Activated CD4-positive, alpha-beta T cell treated with anti-CD3 and anti-CD28 coated beads, Interleukin-2, amount 10 ng/mL, durations not matched to agents 7 days and 5 days (primary cell): ENCODE measurements at regions not wholly inside any gene's neighbourhood (a gene's known extent, or its start where the extent isn't known, plus 50 kb on each side); places are given as distances from the start of the nearest gene placed in this dataset.

Experiments
- CTCF ChIA-PET: fragments of 350-600 bp; sonication (Branson Sonifier 250); formaldehyde crosslinking; loops from one replicate; lab custom pipeline; 2021; ENCODE audit warnings: antibody characterized with exemption; lab: Charles Lee
- POLR2A ChIA-PET: fragments of 350-600 bp; sonication (Branson Sonifier 250); formaldehyde crosslinking; loops from one replicate; lab custom pipeline; 2021; ENCODE audit warnings: antibody characterized with exemption; lab: Charles Lee
- DNase-seq: peaks from one replicate; pipeline ENCODE4 v3.0.0-alpha.2; 2020
- H3K27ac Mint-ChIP-seq: one replicate; pipeline ENCODE4 v1.8.0; 2021; ENCODE audit warnings: mild to moderate bottlenecking, moderate library complexity, mixed read lengths
- H3K27me3 Mint-ChIP-seq: one replicate; pipeline ENCODE4 v1.8.0; 2021; ENCODE audit warnings: mixed read lengths
- H3K36me3 Mint-ChIP-seq: one replicate; pipeline ENCODE4 v1.8.0; 2021; ENCODE audit warnings: low read depth, mixed read lengths
- H3K4me1 Mint-ChIP-seq: one replicate; pipeline ENCODE4 v1.8.0; 2021; ENCODE audit warnings: mixed read lengths
- H3K4me3 Mint-ChIP-seq: one replicate; pipeline ENCODE4 v1.8.0; 2021; ENCODE audit warnings: mild to moderate bottlenecking, moderate library complexity, mixed read lengths
- H3K9me3 Mint-ChIP-seq: one replicate; pipeline ENCODE4 v1.8.0; 2021; ENCODE audit warnings: mixed read lengths

DNA sequence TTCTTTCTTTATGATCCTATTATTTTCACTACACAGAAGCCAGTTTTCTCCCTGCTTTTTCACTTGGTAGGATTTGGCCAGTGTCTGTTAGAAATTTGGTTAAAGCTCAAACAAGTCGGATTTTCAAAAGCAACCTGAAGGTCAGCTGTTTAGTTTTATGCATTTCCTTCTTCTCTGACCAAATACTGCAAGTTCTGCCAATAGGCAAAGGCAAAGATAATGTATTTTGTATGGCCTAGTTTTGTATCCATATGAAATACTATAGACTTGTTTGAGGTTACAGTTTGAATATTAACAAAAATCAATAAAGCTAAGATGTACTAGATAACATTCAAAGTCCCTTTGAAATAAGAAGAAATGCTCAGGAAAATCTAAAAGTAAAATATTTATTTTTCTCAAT, 439.4 kb downstream of the TRIML1 start:
- Mint-ChIP-seq H3K4me1 (no peaks in the 10 kb centered on the region), H3K9me3 (peaks cover 20% of the 10 kb centered on the region), H3K27me3 (no peaks in the 10 kb centered on the region), H3K27ac (no peak overlapping the region), H3K4me3 (no peak overlapping the region), H3K36me3 (no peaks in the 10 kb centered on the region)
- ChIA-PET POLR2A (no interaction called here), CTCF (no interaction called here)
- DNase-seq: no peak

DNA sequence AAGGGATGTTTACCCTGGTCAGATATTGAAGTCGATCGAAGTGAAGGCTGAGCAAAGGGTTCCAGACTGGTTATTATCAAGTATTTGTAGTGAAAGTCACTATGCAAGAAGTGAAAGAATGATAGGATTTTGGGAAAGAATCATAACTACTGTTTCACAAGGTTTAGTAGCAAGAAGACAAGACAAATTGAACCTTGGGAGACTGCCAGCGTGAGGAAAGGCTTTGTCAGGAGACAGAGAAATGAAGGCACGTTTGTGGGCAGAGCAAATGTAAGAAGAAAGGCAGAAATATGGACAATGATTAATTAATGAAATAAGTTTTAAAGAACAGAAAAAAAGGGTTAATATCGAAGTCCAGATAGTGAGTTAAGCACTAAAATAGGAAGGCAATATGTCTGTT, 456.8 kb downstream of the TRIML1 start:
- H3K27ac Mint-ChIP-seq: no peak overlapping the region
- no peaks in the 10 kb centered on the region for H3K27me3 Mint-ChIP-seq
- ChIA-PET CTCF (no interaction called here), POLR2A (no interaction called here)
- no peak for DNase-seq
- H3K36me3 Mint-ChIP-seq: no peaks in the 10 kb centered on the region
- H3K4me1 Mint-ChIP-seq: no peaks in the 10 kb centered on the region
- H3K9me3 Mint-ChIP-seq: peaks cover 18% of the 10 kb centered on the region
- H3K4me3 Mint-ChIP-seq: no peak overlapping the region

DNA sequence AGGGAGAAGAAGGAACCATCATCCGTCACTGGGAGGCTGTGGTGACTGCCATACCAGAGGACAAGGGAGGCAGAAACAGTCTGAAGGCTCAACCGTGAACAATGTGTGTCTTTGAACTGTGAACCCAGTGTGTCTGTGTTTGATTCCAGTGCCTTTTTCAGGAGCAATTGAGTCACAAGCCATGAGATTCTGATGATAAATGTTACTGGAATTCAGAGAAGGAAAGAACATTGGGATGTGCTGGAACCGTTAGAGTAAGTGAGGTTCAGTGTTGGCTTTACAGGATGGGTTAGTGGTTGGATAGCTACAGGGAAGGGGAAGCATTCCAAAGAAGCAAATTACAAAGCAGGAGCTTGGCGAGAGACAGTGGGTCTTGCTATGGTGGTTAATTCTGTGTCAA, 464.4 kb downstream of the TRIML1 start:
- Mint-ChIP-seq H3K4me3 (no peak overlapping the region), H3K4me1 (no peaks in the 10 kb centered on the region), H3K27ac (no peak overlapping the region), H3K36me3 (no peaks in the 10 kb centered on the region), H3K27me3 (no peaks in the 10 kb centered on the region), H3K9me3 (peaks cover 12% of the 10 kb centered on the region)
- CTCF ChIA-PET: no interaction called here
- POLR2A ChIA-PET: no interaction called here
- DNase-seq: no peak

DNA sequence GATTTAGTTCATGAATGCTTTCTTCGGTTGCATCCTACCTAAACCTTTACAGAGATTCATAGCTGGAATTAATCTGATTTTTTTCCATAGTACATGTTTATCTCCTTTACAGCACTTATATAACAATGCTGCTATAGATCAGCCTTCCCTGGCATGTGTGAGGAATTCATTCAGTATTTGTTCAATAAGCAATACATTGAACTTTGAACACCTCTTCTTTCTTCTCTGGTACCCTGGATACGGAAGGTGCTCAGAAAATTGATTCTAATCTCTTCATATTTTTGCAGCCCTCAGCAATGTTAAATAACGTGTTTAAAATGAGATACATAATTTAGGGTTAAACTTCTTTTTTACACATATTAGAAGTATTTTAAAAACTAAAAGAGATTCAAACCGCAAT, 467.4 kb downstream of the TRIML1 start:
- Mint-ChIP-seq H3K27ac (no peak overlapping the region), H3K9me3 (peaks cover 5% of the 10 kb centered on the region)
- CTCF ChIA-PET: no interaction called here

DNA sequence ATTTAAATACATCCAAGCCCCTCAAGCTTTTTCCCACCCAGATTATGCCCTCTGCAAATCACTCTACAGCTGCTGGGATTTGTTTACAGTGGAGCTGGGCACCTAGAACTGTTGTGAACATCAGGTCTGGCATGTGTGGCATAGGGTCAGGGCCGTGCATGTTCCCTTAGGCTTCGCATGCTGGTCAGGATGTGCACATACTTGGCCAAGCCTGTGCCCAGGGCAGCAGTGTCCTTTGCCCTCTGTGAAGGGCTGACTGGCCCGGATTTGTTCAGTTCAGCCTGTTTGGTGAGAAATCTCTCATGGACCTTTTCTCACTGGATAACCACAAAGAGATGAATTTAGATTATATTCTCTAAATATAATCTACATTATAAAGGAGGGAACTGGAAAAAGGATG, 471.9 kb downstream of the TRIML1 start:
- no peaks in the 10 kb centered on the region for H3K4me1 Mint-ChIP-seq
- no peak overlapping the region for H3K4me3 Mint-ChIP-seq
- no peak for DNase-seq
- ChIA-PET POLR2A (no interaction called here), CTCF (no interaction called here)
- no peaks in the 10 kb centered on the region for H3K36me3 Mint-ChIP-seq
- no peaks in the 10 kb centered on the region for H3K27me3 Mint-ChIP-seq
- no peak overlapping the region for H3K27ac Mint-ChIP-seq
- no peaks in the 10 kb centered on the region for H3K9me3 Mint-ChIP-seq

More for the DNA sequence above, 467.4 kb downstream of the TRIML1 start:
- no peaks in the 10 kb centered on the region for H3K36me3 Mint-ChIP-seq
- POLR2A ChIA-PET: no interaction called here
- H3K4me3 Mint-ChIP-seq: no peak overlapping the region
- no peak for DNase-seq
- no peaks in the 10 kb centered on the region for H3K27me3 Mint-ChIP-seq
- no peaks in the 10 kb centered on the region for H3K4me1 Mint-ChIP-seq

DNA sequence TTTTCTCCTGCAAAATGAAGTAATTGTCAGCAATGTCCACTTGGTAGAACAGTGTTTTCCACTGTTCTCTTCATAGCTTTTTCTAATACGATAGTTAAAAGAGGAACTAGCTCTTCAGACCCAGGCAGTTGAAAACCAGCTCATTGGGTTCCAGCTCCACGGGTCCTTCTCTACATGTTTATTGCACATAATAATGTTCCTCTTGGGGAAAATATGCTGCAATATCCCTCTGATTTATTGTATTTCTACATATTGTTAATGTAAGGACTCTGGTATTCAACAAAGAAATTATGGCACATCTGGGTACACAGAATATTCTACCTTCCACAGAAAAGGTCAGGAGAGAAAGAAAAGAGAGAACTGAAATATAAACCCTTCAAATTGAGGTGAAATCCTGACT, 473.4 kb downstream of the TRIML1 start:
- no peaks in the 10 kb centered on the region for H3K4me1 Mint-ChIP-seq
- H3K27me3 Mint-ChIP-seq: no peaks in the 10 kb centered on the region
- no peaks in the 10 kb centered on the region for H3K9me3 Mint-ChIP-seq
- CTCF ChIA-PET: no interaction called here
- H3K27ac Mint-ChIP-seq: no peak overlapping the region
- H3K36me3 Mint-ChIP-seq: no peaks in the 10 kb centered on the region
- H3K4me3 Mint-ChIP-seq: no peak overlapping the region
- POLR2A ChIA-PET: no interaction called here
- no peak for DNase-seq

DNA sequence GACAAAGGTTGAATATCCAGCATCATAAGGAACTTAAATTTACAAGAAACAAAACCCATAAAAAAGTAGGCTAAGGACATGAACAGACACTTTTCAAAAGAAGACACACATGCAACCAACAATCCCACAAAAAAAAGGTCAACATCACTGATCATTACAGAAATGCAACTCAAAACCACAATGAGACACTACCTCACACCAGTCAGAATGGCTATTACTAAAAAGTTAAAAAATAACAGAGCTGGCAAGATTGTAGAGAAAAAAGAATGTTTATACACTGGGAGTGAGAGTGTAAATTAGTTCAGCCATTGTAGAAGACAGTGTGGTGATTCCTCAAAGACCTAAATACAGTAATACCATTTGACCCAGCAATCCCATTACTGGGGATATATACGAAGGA, 474.7 kb downstream of the TRIML1 start:
- CTCF ChIA-PET: no interaction called here
- POLR2A ChIA-PET: no interaction called here
- H3K36me3 Mint-ChIP-seq: no peaks in the 10 kb centered on the region
- H3K27me3 Mint-ChIP-seq: no peaks in the 10 kb centered on the region
- H3K4me3 Mint-ChIP-seq: no peak overlapping the region
- DNase-seq: no peak
- no peak overlapping the region for H3K27ac Mint-ChIP-seq
- H3K9me3 Mint-ChIP-seq: peaks cover 3% of the 10 kb centered on the region
- no peaks in the 10 kb centered on the region for H3K4me1 Mint-ChIP-seq

DNA sequence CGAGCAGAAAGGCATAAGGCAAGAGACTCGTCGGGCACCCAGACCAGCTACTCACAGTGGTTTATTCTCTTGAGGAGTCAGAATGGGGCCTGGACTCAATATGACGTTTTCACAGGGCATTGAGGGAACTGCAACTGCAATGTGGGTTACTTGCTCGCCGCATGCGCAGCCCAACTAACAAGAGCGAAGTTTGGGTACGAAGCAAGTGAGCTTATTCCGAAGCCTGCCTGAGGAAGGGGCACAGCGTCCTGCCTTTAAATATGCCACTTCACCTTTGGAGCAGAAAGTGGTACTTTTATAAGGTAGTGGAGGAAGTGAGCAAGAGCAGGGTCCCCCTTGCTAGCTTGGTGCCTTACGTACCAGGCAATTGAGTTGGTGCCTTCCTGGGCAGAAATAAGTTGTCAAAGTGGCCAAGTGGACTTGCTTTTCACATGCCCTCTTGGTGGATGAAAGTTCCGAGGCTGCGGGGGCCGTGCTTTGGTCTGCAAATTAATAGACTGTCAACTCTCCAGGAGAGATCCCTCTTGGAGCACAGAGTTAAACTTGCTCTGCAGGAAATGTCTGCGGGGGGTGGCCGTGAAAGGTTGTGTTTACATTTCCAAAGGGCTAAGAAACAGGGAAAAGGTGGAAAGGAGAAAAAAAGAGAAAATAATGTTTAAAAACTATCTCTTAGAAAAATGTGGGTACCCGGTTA, 480.4 kb downstream of the TRIML1 start:
- peaks cover 7% of the 10 kb centered on the region for H3K9me3 Mint-ChIP-seq
- POLR2A ChIA-PET: no interaction called here

DNA sequence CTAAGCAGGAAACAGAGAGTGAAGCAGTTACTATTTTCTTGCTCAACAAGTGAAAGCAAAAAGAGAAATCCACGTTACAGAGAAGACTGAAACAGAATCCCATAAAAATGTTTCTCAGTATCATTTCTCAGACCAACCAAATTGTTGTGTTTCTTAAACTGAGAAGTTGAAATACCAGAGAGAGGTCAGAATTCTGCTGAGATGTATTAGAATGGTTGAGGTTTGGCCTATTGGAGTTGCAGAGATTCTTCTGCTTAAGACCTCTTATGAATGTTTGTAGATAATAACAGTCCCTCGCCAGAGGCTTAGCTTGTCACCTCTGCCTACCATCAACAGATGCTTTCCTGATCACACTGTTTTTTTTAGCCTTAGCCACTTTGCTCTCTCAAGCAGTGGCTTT, 481.4 kb downstream of the TRIML1 start:
- DNase-seq: no peak
- H3K36me3 Mint-ChIP-seq: no peaks in the 10 kb centered on the region
- POLR2A ChIA-PET: no interaction called here
- H3K4me1 Mint-ChIP-seq: no peaks in the 10 kb centered on the region
- H3K9me3 Mint-ChIP-seq: peaks cover 7% of the 10 kb centered on the region
- no peak overlapping the region for H3K4me3 Mint-ChIP-seq
- H3K27ac Mint-ChIP-seq: no peak overlapping the region
- no peaks in the 10 kb centered on the region for H3K27me3 Mint-ChIP-seq
- CTCF ChIA-PET: no interaction called here

More for the DNA sequence above, 480.4 kb downstream of the TRIML1 start:
- Mint-ChIP-seq H3K27ac (no peak overlapping the region), H3K27me3 (no peaks in the 10 kb centered on the region), H3K4me3 (no peak overlapping the region), H3K36me3 (no peaks in the 10 kb centered on the region), H3K4me1 (no peaks in the 10 kb centered on the region)
- no peak for DNase-seq
- CTCF ChIA-PET: no interaction called here

DNA sequence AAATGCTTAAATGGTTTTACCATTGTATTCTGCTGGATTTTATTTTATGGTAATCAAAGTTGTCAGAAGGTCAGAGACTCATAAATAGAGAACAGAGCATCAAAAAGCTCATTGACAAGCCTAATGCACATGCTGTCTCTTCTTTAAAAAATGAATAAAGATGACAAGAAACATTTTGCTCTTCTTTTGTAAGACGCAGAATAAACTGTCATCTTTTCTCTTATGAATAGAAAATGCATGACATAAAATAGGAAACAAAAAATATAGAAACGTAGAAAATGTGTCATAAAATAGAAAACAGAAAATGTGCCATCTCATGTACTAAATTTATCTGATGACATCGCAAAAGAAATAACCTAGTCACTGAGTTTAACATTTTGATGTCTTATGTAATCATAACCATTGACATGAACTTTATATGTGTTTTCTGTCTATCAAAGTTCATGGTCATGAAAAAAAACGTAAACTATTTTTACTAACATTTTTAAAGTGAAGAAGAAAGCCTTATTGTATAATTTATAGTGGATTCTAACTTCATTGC, 484.1 kb downstream of the TRIML1 start:
- Mint-ChIP-seq H3K27me3 (no peaks in the 10 kb centered on the region), H3K9me3 (peaks cover 9% of the 10 kb centered on the region), H3K4me3 (no peak overlapping the region), H3K27ac (no peak overlapping the region), H3K4me1 (no peaks in the 10 kb centered on the region), H3K36me3 (no peaks in the 10 kb centered on the region)
- ChIA-PET CTCF (no interaction called here), POLR2A (no interaction called here)
- DNase-seq: no peak

DNA sequence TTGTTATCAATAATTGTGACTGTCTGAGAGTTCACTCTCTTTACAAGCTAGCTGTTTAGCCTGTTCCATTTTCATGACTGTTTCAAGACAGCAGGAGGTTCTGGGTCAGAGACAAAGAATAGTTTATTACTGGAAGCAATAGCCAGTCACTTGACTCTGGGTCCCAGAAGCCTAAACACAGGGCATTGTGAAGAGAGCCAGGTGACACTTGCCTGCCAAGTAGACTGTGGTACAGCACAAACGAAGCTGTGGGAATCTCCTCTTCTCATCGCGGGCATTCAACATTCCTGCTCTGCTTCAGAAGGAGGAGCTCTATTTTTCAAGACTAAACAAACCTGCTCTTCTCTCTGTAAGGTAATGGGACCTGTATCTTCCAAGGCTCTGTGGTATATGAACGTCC, 485.1 kb downstream of the TRIML1 start:
- Mint-ChIP-seq H3K27me3 (no peaks in the 10 kb centered on the region), H3K27ac (no peak overlapping the region), H3K9me3 (peaks cover 4% of the 10 kb centered on the region), H3K4me1 (no peaks in the 10 kb centered on the region), H3K36me3 (no peaks in the 10 kb centered on the region), H3K4me3 (no peak overlapping the region)
- POLR2A ChIA-PET: no interaction called here
- CTCF ChIA-PET: no interaction called here
- DNase-seq: no peak

DNA sequence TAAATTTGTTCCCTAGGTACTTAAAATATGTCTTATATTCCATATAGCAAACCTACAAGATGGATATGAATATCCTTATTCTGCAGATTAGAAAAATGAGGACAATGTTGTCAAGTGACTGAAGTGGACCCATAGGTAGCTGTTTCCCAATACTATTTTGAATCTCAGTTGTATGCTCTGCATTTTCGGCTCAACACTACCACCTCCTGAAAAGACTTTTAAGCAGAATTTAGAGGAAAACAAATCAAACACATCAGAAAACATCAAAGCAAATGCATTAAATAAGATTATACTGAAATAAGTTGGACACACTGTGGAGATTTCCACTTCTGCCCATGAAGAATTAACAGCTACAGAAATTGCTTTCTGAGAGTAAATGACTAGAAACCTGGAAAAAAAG, 488.7 kb downstream of the TRIML1 start:
- Mint-ChIP-seq H3K4me3 (no peak overlapping the region), H3K27ac (no peak overlapping the region), H3K27me3 (no peaks in the 10 kb centered on the region), H3K4me1 (no peaks in the 10 kb centered on the region), H3K36me3 (no peaks in the 10 kb centered on the region), H3K9me3 (peaks cover 17% of the 10 kb centered on the region)
- DNase-seq: no peak
- ChIA-PET POLR2A (no interaction called here), CTCF (no interaction called here)

DNA sequence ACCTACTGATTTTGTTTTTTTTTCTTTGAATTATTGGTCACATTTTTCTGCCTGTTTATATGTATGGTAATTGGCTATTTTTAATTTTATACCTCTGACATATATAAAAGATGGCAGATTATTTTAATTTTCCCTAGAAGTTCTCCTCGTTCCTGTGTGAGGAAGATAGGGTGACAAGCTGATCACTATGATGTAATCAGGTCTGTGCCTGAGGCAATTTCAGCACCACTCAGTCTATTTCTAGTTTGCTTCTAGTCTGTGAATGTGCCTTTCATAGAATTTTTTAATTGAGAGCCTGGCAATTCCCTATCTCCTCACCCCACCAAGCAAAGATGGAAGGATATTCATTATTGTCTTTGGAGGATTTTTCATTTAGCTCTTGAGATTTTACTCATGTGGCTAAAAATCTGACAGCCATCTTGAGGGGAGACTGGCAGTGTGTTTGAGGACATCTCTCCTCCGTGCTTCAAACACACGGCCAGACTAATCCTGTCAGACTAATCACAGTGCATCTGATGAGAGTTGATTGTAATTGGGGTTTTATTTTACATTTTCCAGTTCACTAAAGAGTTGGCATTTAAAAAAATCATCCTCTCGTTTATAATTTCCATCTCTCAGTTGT, 500.3 kb downstream of the TRIML1 start:
- H3K27me3 Mint-ChIP-seq: no peaks in the 10 kb centered on the region
- no peak overlapping the region for H3K4me3 Mint-ChIP-seq
- peaks cover 3% of the 10 kb centered on the region for H3K9me3 Mint-ChIP-seq
- CTCF ChIA-PET: no interaction called here
- no peaks in the 10 kb centered on the region for H3K4me1 Mint-ChIP-seq
- DNase-seq: no peak
- no peak overlapping the region for H3K27ac Mint-ChIP-seq
- POLR2A ChIA-PET: interaction anchor here (0.6 kb wide), 1 partner anchor 1161 kb away, joined by 3 read pairs; no protein-coding TSS in a partner anchor
- no peaks in the 10 kb centered on the region for H3K36me3 Mint-ChIP-seq
